ENCODE measurements at regions not wholly inside any gene's neighbourhood (a gene's known extent, or its start where the extent isn't known, plus 50 kb on each side); places are given as distances from the start of the nearest gene placed in this dataset.

DNA sequence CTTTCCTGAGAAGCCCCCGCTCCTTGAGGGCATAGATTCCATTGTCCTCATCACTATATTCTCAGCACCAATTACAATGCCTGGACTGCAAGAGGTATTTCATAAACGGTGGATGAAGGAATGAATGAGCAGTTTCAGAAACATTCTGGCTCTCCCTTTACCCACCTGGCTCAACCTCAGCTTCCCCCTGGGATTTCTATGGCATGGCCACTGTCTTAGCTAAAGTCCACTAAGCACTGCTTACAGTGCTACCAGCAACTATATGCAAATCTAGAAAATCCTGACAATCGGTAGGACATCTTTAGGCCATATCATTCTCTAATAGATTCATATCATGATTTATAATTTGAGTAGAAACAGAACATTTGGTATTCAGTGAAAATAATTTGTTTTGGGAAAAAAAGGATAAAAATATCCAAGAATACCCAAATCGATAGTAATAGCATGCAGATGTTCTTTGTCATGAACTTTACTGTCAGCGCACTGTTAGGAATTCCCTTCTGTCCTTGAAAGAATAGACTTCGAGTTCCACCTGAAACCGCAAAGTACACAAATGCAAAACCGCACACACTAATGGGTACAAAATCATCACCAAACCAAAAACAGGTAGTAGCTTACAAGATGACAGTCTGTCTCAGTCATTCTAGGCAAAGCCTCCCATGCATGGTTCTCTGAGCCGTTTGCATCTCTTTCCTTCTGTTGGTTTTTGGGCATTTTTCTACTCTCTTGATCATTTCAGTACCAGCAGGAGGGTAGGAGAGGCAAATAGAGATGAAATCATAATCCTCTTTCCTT, 303.6 kb upstream of the ID2 start:
- Histone ChIP-seq H3K9me3 (ENCODE audit: control insufficient read depth, low read length) (no peaks in the 10 kb centered on the region), H3K79me2 (no peaks in the 10 kb centered on the region), H3K4me3 (ENCODE audit: low read depth, low read length) (no peak overlapping the region), H2AFZ (no peak overlapping the region), H3K4me2 (ENCODE audit: low read length) (no peak overlapping the region), H3K27ac (no peak overlapping the region), H3K9ac (no peak overlapping the region), H3K27me3 (ENCODE audit: control insufficient read depth, insufficient read depth, low read length) (no peaks in the 10 kb centered on the region), H3K4me1 (no peaks in the 10 kb centered on the region), H3K36me3 (ENCODE audit: control insufficient read depth, insufficient read depth, low read length) (no peaks in the 10 kb centered on the region)
- TF ChIP-seq, protein P1, sequence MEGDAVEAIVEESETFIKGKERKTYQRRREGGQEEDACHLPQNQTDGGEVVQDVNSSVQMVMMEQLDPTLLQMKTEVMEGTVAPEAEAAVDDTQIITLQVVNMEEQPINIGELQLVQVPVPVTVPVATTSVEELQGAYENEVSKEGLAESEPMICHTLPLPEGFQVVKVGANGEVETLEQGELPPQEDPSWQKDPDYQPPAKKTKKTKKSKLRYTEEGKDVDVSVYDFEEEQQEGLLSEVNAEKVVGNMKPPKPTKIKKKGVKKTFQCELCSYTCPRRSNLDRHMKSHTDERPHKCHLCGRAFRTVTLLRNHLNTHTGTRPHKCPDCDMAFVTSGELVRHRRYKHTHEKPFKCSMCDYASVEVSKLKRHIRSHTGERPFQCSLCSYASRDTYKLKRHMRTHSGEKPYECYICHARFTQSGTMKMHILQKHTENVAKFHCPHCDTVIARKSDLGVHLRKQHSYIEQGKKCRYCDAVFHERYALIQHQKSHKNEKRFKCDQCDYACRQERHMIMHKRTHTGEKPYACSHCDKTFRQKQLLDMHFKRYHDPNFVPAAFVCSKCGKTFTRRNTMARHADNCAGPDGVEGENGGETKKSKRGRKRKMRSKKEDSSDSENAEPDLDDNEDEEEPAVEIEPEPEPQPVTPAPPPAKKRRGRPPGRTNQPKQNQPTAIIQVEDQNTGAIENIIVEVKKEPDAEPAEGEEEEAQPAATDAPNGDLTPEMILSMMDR (IDR thresholded peaks at IDR 0.05): no peak

DNA sequence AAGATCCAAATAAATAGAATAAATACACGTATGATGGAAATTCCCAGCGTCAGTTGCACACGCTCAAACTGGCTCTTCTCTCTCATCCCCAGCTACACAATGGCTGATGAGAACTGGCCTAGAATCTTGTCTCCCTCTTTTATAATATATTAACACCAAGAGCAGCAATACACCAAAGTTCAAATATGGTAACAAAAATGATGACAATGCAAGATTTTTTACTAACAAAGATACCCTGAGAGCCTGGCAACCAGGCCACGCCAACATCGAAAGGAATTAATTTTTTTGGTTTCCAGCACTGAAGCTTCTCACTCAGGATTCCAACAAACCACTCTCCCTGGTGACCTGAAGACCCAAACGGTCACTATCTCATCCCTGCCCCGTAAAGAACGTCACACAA, 302.7 kb upstream of the ID2 start:
- no peak overlapping the region for H3K4me3 ChIP-seq (ENCODE audit: low read depth, low read length)
- no peaks in the 10 kb centered on the region for H3K4me1 ChIP-seq
- no peak overlapping the region for H3K9ac ChIP-seq
- no peaks in the 10 kb centered on the region for H3K36me3 ChIP-seq (ENCODE audit: control insufficient read depth, insufficient read depth, low read length)
- H3K9me3 ChIP-seq (ENCODE audit: control insufficient read depth, low read length): no peaks in the 10 kb centered on the region
- H3K27ac ChIP-seq: peak overlapping the region; percentile 40
- H3K4me2 ChIP-seq (ENCODE audit: low read length): no peak overlapping the region
- H2AFZ ChIP-seq: no peak overlapping the region
- no peaks in the 10 kb centered on the region for H3K27me3 ChIP-seq (ENCODE audit: control insufficient read depth, insufficient read depth, low read length)
- H3K79me2 ChIP-seq: no peaks in the 10 kb centered on the region
- TF ChIP-seq, protein P1 (IDR thresholded peaks at IDR 0.05): no peak

DNA sequence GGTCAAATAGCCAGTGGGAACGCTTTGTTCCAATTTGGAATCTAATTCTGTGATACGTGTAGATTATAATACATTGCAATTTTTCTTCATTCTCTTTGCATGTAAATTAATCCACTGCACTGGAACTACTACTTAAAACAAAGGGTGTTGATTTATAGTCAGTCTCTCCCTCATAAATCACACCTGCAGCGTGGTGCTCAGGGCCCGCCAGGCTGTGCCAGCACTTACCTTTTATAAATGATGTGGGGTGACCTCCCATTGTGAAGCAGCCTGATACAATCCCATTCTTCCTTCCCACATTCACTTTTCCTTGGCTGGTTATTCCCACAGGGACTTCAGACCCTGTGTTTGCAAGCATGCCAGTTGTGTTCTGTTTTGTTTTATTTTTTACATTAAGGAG, 302.3 kb upstream of the ID2 start:
- Histone ChIP-seq H3K4me3 (ENCODE audit: low read depth, low read length) (no peak overlapping the region), H3K9me3 (ENCODE audit: control insufficient read depth, low read length) (no peaks in the 10 kb centered on the region), H3K36me3 (ENCODE audit: control insufficient read depth, insufficient read depth, low read length) (no peaks in the 10 kb centered on the region), H3K4me1 (no peaks in the 10 kb centered on the region), H3K9ac (no peak overlapping the region), H3K4me2 (ENCODE audit: low read length) (no peak overlapping the region), H3K27ac (peak overlapping the region; percentile 40), H3K27me3 (ENCODE audit: control insufficient read depth, insufficient read depth, low read length) (no peaks in the 10 kb centered on the region), H3K79me2 (no peaks in the 10 kb centered on the region), H2AFZ (no peak overlapping the region)
- TF ChIP-seq, protein P1 (IDR thresholded peaks at IDR 0.05): no peak

DNA sequence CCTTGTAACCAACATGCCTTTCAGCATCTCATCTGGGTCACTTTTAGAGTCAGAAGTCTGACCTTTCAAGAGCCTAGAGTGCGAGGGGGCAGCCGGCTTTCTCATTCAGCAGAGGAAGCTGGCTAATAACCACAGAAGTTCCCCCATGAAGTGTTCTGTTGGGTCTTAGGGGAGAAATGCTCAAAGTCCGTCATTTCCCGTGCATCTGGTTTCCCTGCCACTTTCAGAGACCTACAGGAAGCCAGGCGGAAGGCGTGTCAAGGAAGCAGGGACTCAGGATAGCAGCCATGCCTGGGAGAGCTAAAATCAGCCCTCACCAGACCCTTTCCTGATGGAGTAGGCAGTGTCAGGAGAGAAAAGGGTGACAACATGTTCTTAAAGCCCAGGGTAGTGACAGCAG, 301.8 kb upstream of the ID2 start:
- Histone ChIP-seq H3K9ac (no peak overlapping the region), H3K4me2 (ENCODE audit: low read length) (no peak overlapping the region), H3K79me2 (no peaks in the 10 kb centered on the region), H3K27me3 (ENCODE audit: control insufficient read depth, insufficient read depth, low read length) (no peaks in the 10 kb centered on the region), H3K9me3 (ENCODE audit: control insufficient read depth, low read length) (no peaks in the 10 kb centered on the region), H2AFZ (no peak overlapping the region), H3K27ac (peak overlapping the region; percentile 40), H3K4me3 (ENCODE audit: low read depth, low read length) (no peak overlapping the region), H3K4me1 (no peaks in the 10 kb centered on the region), H3K36me3 (ENCODE audit: control insufficient read depth, insufficient read depth, low read length) (no peaks in the 10 kb centered on the region)
- TF ChIP-seq, protein P1 (IDR thresholded peaks at IDR 0.05): no peak

DNA sequence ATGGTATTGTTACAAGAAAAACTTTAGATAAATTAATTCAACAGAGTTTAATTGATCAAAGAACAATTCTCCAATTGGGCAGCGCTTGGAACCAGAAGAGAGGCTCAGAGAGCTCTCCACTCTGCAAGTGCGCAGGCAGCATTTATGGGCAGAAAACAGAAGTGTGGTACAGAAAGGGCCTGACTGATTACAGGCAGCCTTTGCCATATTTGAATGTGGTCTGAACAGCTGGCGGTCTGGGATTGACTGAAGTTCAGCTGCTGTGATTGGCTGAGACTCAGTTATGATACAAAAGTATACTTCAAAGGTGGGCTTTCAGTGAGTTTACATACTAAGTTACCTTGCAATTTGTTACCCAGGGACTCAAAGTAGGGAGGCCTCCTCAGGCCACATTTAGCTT, 301.3 kb upstream of the ID2 start:
- Histone ChIP-seq H3K36me3 (ENCODE audit: control insufficient read depth, insufficient read depth, low read length) (no peaks in the 10 kb centered on the region), H2AFZ (no peak overlapping the region), H3K4me2 (ENCODE audit: low read length) (no peak overlapping the region), H3K27me3 (ENCODE audit: control insufficient read depth, insufficient read depth, low read length) (no peaks in the 10 kb centered on the region), H3K27ac (peak overlapping the region; percentile 13), H3K4me3 (ENCODE audit: low read depth, low read length) (no peak overlapping the region), H3K9me3 (ENCODE audit: control insufficient read depth, low read length) (no peaks in the 10 kb centered on the region), H3K79me2 (no peaks in the 10 kb centered on the region), H3K9ac (no peak overlapping the region), H3K4me1 (no peaks in the 10 kb centered on the region)
- TF ChIP-seq, protein P1 (IDR thresholded peaks at IDR 0.05): no peak

All from parathyroid adenoma (tissue), 2 donors.